Occipital lobe (tissue), 1 donor: ENCODE measurements at regions not wholly inside any gene's neighbourhood (a gene's known extent, or its start where the extent isn't known, plus 50 kb on each side); places are given as distances from the start of the nearest gene placed in this dataset.

Experiments used
- DNase-seq: peaks from one replicate; lab custom pipeline; 2025; lab: John Stamatoyannopoulos, UW

DNA sequence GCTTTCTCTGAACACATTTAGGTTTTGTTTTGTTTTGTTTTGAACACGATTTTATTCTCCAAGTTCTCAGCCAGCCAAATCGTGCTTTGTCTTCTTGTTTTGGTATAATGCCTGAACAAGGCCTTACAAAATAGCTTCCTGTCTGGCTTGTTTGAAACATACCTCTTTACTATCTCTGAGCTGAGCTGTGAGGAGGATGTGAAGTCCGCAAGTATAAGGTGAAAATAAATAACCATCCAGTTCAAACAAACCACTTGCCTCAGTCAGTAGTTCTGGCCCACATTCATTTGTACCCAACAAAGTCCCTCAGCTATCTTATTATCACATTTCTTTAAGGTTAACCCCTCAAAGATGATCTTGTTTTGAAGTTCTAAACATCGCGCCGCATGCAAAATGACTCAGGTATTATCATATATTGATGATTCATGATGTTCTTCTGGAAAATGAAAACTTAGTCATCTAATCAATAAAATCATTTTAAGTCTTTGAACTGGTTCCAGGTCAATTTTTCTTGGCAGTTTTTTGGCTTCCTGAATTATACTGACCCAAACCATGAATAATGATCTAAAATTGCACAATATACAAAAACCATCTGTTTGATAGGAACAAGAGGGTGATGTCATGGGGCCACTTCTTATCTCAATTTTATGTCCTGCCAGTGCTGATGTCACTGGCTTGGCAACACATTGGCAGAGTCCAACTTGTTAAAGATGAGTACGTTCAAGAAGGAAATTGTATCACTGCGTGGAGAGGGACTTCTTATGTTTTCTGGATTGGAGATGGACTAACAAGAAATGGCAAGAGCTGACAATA lies 694.3 kb downstream of the KCNJ2 start:
- no peak for DNase-seq

- no peak for DNase-seq
Observed at GRCh38 chr17:70865993-70866804, 696.9 kb downstream of the KCNJ2 start.

DNA sequence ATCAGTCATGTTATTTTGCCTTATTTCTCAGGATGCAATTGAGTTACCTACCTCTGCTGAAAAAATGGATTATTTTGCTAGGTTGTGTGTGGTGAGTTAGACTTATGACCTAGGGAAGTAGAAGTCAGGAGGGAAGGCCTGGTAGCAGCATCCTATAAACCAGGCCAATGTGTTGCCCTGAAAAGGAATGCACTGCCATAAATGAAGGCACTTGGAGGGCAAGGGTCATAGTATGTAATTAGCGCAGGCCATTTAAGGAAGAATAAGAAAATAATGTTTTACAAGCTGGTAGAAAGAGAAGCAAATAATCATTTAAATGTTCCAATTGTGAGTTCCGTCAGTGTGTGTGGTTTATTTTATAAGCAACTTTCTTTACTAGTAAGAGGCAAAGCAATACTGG lies 698.8 kb downstream of the KCNJ2 start:
- no peak for DNase-seq

DNA sequence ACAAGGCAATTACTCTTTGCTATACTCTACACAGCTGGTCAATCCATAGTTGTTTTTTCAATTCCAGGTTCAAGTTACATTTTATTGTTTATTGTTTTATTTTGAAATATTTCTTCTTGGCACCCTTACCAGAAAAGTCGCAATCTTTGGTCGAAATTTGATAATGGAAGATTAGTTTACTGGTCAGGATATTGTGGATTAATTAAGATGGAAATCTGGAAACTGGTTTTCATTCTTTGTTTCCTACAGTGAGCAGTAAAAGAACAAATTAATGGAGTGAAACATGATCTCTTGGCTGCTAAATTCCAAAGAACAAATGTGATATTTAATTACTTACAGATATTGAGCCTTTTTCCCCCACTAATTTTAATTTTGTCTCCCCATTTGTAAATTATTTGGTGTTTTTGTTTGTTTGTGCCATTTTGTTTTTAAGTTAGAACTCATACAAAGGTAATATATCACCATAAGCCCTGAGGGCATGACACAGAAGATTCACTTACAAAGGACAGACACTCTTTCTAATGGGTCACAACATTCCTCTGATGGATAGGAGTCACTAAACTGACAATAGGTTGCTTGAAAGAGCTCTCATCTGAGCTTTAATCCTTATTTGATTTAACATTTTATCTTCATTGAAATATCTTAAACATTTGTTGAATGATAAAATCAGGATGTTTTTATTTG lies 700.2 kb downstream of the KCNJ2 start:
- DNase-seq, result no peak

DNA sequence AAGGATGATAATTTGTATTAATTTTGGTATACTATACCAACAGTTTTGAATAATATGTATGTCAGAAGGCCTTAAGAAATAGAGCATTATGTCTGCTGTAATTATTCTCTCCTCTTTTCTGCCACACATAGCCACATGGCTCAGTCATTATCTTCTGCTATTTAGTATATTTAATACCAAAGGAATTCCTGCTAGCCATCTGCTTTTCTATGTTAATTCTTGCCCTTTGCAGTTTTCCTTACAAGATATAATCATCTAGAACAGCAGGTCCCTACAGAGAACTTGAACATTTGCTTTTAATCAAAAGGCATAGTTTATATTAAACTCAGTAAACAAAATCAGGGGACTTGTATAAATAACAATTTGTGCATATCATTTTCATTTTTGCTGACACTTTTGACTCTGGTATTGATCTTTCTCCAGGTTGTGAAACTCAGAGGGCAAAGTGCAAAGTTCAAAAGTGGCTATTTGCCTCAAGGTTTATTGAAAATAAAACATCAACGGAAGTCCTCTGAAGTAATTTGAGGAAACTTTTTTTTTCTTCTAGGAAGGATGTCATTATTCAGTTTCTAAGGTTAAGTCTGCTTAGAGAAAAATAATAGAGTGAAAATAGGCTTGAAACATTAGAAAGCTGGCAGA lies 702.0 kb downstream of the KCNJ2 start:
- DNase-seq, result no peak

DNA sequence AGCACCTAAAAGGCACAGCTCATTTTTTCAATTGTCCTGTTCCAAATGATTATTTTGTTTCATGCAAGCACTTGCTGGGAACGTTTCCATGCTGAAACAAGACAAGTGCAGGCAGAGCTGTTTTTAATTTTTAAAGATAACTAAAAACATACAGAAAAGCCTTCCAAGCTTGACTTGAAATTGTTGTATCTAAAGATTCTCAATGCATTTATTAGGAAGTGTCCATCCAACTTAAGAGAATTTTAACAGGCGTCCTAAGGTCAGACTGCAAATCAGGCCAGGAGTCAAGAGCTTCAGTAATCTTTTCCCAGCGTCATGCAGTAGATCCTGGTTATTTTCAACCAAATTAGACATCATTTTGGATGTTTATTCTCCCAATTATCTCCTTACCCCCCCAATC lies 702.8 kb downstream of the KCNJ2 start:
- DNase-seq, result no peak

DNA sequence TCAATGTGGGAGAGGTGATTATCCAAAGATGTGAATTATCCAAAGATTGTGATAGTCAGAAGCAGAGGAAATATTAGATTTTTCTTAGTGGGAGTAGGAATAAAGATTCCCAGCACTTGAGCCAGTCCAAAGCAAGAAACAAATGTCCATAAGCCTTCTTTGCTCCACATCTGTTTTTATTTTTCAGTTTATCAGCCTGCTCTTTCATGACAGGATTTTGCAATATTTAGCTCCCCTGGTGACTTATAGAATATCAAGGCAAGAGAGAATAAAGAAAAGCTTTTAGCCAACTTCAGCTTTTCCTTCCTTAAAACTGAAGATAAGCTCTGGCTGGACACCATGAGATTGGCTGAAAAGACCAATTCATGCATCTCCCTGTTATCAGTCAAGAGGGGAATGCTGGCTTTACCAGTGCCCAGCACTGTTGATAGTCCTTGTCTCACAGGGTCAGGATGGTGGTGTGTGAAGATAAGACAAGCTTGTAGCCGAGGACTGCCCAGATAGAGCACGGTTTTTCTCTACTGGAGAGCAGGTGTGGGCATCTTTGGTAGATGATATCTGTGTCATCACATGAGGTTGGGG lies 706.5 kb downstream of the KCNJ2 start:
- no peak for DNase-seq

GRCh38 chr17:70878879-70879278 lies 709.5 kb downstream of the KCNJ2 start:
- no peak for DNase-seq

GRCh38 chr17:70879401-70879800 lies 710.1 kb downstream of the KCNJ2 start:
- DNase-seq, result no peak

GRCh38 chr17:70881093-70881492 lies 711.8 kb downstream of the KCNJ2 start:
- DNase-seq, result no peak

- DNase-seq, result no peak
Observed at GRCh38 chr17:70882504-70882903, 713.2 kb downstream of the KCNJ2 start.

DNA sequence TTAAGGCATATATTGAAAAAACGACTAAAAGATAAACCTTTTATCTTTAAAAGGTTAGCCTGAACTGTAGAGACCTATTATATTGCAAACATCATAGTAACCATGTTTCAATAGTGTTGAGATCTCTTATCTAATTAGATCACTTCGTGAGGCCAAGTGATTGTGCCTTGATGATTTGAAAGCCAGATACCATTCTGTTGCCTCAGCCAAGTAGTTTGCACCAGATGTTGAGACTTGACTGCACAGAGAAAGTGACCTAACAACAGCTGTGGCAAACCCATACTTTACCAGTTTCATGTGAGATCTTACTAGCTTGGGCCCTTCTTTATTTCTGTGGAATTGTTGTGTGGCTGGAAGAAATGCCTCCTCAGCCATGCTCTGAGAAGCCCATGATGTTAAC lies 717.3 kb downstream of the KCNJ2 start:
- no peak for DNase-seq

GRCh38 chr17:70888324-70888723 lies 719.0 kb downstream of the KCNJ2 start:
- no peak for DNase-seq

DNA sequence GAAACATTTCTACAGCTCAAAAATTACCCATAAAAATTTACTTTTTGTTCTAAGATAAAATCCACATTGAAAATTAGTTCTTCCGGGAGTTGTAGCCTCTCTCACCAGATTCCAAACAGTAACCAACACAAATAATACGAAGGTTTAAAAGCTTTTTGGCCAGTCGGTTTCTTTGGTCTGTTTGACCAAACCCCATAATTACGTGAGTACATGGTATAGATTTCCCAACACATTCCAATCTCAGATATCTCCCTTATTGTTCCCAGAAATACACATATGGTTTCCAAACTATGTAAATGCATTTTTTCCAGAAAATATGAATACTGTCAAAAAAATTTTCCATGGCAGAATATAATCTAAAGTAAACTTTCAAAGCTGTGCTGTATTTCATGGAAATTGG lies 722.0 kb downstream of the KCNJ2 start:
- DNase-seq, result no peak

DNA sequence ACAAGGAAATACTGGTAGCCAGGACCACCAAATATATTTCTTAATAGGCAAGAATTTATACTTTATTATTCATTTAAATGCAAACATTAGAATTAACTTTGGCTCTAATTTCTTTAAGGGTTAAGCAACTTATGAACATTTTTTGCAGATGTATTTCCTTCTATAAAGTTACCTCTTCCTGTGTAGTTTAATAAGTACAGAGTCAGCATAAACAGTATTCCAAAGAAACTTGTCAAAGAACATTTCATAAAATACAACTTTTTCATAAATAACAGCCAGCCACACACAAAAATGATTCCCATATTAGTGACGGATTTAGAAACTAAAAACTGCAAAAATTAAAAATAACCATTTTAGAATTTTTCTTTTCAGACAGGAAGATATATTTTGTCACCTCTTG lies 723.2 kb downstream of the KCNJ2 start:
- DNase-seq, result no peak

DNA sequence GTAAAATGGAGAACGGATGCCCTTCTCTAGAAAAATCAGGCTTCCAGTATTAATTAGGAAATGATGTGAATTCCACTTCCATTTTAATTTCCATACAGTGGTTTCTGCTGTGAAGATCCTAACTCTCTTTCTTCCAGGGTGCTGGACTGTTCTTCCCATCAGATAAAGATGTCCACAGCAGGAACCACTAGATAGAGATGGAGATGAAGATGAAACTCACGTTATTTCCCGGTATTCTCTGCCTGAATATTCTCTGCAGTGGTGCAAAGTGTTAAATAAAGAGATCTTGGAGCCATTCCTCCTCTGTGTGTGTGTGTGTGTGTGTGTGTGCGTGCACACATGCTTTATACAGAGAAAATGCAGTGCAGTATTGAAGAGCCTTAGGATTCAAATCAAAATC lies 727.5 kb downstream of the KCNJ2 start:
- no peak for DNase-seq

DNA sequence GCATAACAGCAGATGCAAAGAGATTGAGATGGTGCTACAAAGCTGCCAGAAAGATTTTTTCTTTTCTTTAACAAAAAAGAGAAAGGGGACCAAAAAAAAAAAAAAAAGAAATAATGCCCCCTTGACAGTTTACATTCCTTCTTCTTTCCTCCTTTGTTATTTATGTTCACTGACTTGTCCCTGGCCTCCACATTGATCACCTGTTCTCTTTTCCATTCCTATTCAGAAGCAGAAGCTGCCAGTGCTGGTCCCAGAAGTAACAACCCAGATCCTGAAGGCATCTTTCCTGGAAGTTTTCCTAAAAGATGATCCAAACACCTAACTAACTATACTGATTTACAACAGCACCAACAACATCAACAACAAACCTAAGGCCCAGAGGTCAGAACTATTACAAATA lies 728.1 kb downstream of the KCNJ2 start:
- DNase-seq, result no peak

DNA sequence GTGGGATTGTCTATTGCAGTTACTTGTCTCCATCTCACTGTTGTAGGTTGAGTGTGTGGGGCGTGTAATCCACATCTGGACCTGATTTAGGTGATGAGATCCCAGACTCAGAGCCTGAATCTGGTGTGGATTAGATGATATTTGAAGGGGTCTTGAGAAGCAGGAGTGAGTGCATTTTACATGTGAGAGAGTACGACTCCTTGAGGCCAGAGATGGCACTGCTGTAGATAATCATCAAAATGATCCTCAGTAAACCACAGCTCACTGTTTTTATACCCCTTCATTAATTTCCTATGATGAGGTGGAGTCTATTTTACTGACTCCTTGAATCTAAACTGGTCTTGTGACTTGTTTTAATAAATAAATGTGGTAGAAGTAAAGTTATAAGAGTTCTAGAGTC lies 732.5 kb downstream of the KCNJ2 start:
- no peak for DNase-seq

- DNase-seq, result no peak
Observed at GRCh38 chr17:70905796-70906195, 736.5 kb downstream of the KCNJ2 start.

- no peak for DNase-seq
Observed at GRCh38 chr17:70906808-70907207, 737.5 kb downstream of the KCNJ2 start.

- no peak for DNase-seq
Observed at GRCh38 chr17:70912716-70913485, 743.6 kb downstream of the KCNJ2 start.
